Forelimb muscle (tissue), 1 donor: ENCODE measurements at regions not wholly inside any gene's neighbourhood (a gene's known extent, or its start where the extent isn't known, plus 50 kb on each side); places are given as distances from the start of the nearest gene placed in this dataset.
"Not testable (repeated sequence)": the region's sequence is repeated elsewhere in the genome, so short reads cannot be mapped to it uniquely, and the experiment has no call there.

Experiments
- DNase-seq: peaks from one replicate; pipeline ENCODE4 v3.0.0-alpha.2; 2013; ENCODE audit warnings: low read depth

GRCh38 chr2:228793116-228793515 lies 478.0 kb downstream of the PID1 start:
- DNase-seq = no peak

GRCh38 chr2:228786901-228787300 lies 484.2 kb downstream of the PID1 start:
- no peak for DNase-seq

- no peak for DNase-seq
Observed at GRCh38 chr2:228782281-228782680, 488.8 kb downstream of the PID1 start.

- no peak for DNase-seq
Observed at GRCh38 chr2:228777855-228778355, 493.2 kb downstream of the PID1 start.

GRCh38 chr2:228774548-228774947 lies 496.5 kb downstream of the PID1 start:
- no peak for DNase-seq

- no peak for DNase-seq
Observed at GRCh38 chr2:228771774-228772173, 499.3 kb downstream of the PID1 start.

- no peak for DNase-seq
Observed at GRCh38 chr2:228771315-228771714, 499.8 kb downstream of the PID1 start.

GRCh38 chr2:228768818-228769217 lies 502.3 kb downstream of the PID1 start:
- no peak for DNase-seq

GRCh38 chr2:228768141-228768540 lies 502.9 kb downstream of the PID1 start:
- DNase-seq = not testable (repeated sequence)

- no peak for DNase-seq
Observed at GRCh38 chr2:228767196-228767595, 503.9 kb downstream of the PID1 start.

- no peak for DNase-seq
Observed at GRCh38 chr2:228763379-228763981, 507.6 kb downstream of the PID1 start.

GRCh38 chr2:228762565-228762964 lies 508.5 kb downstream of the PID1 start:
- DNase-seq = no peak

- DNase-seq = not testable (repeated sequence)
Observed at GRCh38 chr2:228755661-228756060, 515.4 kb downstream of the PID1 start.

- DNase-seq = no peak
Observed at GRCh38 chr2:228747483-228747882, 523.6 kb downstream of the PID1 start.

- no peak for DNase-seq
Observed at GRCh38 chr2:228738671-228739380, 532.3 kb downstream of the PID1 start.

GRCh38 chr2:228735697-228736096 lies 535.4 kb downstream of the PID1 start:
- no peak for DNase-seq

GRCh38 chr2:228731517-228731916 lies 539.6 kb downstream of the PID1 start:
- no peak for DNase-seq

GRCh38 chr2:228728961-228729360 lies 542.1 kb downstream of the PID1 start:
- no peak for DNase-seq

GRCh38 chr2:228725031-228725430 lies 543.5 kb upstream of the SPHKAP start:
- no peak for DNase-seq

- DNase-seq = no peak
Observed at GRCh38 chr2:228723599-228723998, 542.1 kb upstream of the SPHKAP start.

GRCh38 chr2:228722311-228722710 lies 540.8 kb upstream of the SPHKAP start:
- no peak for DNase-seq

GRCh38 chr2:228720895-228721294 lies 539.4 kb upstream of the SPHKAP start:
- no peak for DNase-seq

- no peak for DNase-seq
Observed at GRCh38 chr2:228709788-228710371, 528.4 kb upstream of the SPHKAP start.
